ENCODE measurements at regions not wholly inside any gene's neighbourhood (a gene's known extent, or its start where the extent isn't known, plus 50 kb on each side); places are given as distances from the start of the nearest gene placed in this dataset.

GRCh38 chr1:222306011-222306410 is 241.9 kb downstream of the HHIPL2 start:
- no peak for DNase-seq (ENCODE audit: extremely low read depth, low read depth)

- DNase-seq (ENCODE audit: extremely low read depth, low read depth): no peak
These were observed 246.3 kb downstream of the HHIPL2 start for GRCh38 chr1:222301652-222302051.

DNA sequence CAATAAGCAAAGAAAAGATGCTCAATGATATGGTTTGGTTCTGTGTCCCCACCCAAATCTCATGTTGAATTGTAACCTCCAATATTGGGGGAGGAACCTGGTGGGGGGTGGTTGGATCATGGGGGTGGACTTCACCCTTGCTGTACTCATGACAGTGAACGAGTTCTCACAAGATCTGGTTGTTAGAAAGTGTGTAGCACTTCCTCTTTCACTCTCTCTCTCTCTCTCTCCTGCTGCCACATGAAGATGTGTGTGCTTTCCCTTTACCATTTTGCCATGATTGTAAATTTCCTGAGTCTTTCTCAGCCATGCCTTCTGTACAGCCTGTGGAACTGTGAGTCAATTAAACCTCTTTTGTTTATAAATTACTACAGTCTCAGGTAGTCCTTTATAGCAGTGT is 248.4 kb downstream of the HHIPL2 start:
- DNase-seq (ENCODE audit: extremely low read depth, low read depth): no peak

GRCh38 chr1:222290866-222291265 is 257.0 kb downstream of the HHIPL2 start:
- DNase-seq (ENCODE audit: extremely low read depth, low read depth): no peak

DNA sequence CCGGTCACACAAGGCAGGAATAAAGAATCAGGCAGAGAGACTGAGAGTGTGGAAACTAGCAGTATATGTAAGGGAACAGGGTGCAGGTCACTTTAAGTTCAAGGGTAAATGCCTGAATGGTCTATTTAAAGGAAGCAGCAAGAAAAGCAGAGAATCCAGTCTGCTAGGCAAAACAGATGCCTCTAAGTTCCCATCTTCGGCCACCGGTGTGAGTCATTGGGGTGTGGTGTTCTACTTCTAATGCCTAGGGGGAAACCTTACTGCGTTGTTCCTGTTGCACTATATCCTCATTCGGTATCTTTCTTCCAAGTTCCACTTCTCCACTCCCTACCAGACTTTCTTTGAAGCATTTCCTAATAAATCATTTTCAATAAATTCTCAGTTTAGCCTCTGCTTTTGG is 259.9 kb downstream of the HHIPL2 start:
- DNase-seq (ENCODE audit: extremely low read depth, low read depth): no peak

GRCh38 chr1:222286011-222286410 is 261.9 kb downstream of the HHIPL2 start:
- DNase-seq (ENCODE audit: extremely low read depth, low read depth): no peak

DNA sequence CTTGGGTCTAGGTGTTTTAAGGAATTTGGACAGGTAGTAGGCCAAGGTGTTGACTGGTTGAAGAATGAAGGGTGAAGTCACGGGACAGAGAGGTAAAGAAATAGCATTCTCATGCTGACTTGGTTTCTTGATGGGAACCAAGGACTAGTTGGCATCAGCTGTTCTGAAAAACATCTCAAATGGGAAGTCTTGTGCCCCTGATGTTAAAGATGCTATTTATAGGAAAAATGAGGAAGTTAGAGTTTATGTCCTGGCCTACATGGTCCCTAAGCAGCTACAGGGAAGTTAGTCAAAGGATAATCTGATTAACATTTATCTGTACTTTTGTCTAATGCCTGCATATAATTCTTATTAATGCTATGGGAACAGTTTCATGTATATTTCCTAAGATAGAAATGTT is 262.4 kb downstream of the HHIPL2 start:
- no peak for DNase-seq (ENCODE audit: extremely low read depth, low read depth)

DNA sequence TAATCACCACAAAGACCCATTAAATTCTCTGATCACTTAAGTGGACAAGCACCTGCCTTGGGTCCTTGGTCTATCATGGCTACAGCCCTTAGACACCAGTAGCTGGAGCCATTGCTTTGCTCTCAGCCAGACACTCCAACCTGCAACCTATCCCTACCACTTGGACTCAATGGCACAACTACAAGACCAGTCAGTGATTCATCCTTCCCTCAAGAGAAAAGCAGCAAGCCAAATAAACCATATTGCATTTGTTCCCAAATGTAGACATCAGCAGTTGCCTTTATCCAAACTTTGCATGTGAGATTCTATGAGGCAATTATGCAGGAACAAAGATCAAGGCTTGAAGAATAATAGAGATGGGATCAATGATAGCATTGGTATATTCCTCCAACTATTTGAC is 263.4 kb downstream of the HHIPL2 start:
- DNase-seq (ENCODE audit: extremely low read depth, low read depth): no peak

DNA sequence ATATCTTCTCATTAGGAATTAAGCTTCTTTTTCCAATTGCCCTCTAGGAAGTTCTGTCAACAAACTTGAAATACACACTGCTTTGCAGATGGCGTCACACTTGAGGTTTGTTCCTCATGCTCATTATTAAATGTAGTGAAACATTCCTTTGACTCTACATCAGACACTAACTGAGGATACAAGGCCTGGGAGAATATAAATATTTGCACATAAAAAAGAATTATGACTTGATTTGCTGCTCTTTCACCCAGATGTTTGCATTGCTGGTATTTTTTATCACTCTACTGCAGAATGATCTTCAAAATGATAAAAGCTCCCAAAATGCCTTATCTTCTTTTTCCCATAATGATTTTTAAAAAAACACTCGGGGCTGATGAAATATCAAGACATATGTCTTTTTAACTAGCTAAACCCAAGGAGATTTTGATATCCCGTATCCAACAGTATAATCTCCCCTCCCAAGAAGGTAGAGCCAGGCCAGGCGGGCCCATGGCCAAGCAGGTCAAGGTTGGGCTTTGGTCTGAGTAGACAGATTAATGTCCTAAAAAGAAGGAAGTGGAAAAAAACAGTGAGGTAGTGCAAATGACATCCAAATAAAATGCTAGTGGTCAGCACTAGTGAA is 264.6 kb downstream of the HHIPL2 start:
- DNase-seq (ENCODE audit: extremely low read depth, low read depth): no peak

- DNase-seq (ENCODE audit: extremely low read depth, low read depth): no peak
These were observed 268.3 kb downstream of the HHIPL2 start for GRCh38 chr1:222279591-222279990.

- DNase-seq (ENCODE audit: extremely low read depth, low read depth): no peak
These were observed 269.4 kb downstream of the HHIPL2 start for GRCh38 chr1:222278501-222278900.

- no peak for DNase-seq (ENCODE audit: extremely low read depth, low read depth)
These were observed 272.0 kb downstream of the HHIPL2 start for GRCh38 chr1:222275729-222276465.

DNA sequence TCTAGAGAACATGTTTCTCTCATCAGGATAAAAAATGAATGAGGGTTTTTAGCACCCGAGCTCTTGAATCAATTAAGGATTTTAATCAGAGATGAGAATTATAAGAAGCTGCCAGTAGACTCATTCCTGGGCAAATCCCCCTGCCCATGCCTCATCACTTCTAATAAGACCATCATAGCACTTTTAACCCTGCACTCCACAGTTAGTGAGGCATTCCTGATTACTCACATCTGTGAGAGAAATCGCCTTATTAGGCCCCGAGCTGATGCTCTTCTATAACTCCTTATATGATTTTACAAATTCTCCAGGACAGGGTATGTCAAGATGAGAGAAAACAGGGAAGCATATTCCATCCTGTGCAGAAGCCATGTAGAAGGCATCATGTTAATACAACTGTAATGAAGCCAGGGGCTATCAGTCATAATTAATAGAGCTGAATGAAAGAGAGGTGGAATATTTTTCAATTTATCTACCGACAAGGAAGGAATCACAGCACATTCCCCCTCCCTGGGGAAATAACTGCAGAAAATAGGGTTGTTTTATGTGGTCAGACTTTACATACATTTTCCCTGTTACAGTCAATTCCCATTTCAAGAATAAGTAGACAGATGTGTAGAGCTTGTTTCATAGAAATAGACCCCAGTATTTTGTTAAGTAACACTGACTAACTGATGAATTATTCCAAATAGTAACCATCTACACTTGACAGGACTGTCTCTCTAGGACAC is 272.7 kb downstream of the HHIPL2 start:
- no peak for DNase-seq (ENCODE audit: extremely low read depth, low read depth)

DNA sequence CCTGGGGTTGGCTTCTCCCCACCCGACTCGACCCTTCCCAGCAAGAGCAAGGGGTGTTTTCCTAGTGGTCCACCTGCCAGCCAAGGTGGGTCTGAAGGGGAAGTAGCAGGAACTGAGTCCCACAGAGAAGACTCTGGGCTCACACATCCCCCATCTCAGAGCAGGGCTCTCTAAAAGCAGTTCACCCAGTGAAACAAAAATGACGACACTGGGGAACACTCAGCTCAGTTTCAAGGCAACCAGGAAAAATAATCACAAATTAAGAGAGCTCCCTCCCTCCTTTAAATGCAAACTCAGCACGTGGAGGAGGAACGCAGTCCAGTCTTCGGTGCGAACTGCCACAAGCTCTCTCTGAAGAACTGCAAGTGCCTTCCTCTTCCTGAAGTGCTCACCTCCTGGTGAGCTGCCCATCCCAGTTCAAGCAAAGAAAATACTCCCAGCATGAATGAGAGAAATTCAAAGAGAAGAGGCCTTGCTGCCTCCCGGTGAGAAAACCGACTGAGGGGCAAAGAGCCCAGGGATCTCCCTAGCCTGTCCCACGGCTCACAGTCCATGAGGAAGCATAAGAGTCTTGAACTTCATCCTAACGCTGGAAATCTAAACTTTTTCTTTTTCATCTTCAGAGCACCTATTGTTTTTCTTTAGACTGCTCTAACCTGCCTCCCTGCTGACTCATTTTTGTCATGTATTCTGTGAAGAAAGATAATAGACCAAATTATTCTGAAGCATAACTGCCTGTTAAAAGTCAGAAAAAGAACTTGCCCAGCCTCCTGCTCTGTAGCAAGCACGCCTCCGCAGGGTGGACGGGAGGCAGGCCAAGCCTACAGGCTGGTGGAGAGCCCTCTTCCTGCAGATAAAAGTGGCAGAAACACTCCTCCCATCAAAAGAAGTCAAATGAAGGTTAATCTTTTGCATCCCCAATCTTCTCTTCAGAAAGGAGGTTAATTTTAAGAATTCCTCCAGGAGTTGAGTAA is 281.4 kb downstream of the HHIPL2 start:
- DNase-seq (ENCODE audit: extremely low read depth, low read depth): no peak

GRCh38 chr1:222263791-222264190 is 284.1 kb downstream of the HHIPL2 start:
- DNase-seq (ENCODE audit: extremely low read depth, low read depth): no peak

DNA sequence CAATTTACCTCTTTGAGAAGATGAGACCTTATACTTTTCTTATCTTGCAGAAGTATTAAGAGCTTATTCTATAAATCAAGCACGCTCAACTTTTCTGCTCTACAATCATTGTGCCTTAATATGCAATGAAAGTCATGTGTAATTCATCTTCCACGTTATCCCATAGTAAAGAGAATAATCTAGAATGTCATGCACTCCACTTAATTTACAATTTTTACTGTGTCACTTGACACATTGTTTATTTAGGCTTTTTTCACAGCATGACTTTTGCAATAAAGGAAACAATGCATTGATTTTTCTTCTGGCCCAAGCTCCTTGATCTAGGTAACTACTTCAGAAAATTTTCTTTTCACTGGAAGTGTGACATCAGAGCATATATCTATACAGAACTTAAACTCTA is 290.9 kb downstream of the HHIPL2 start:
- DNase-seq (ENCODE audit: extremely low read depth, low read depth): no peak

DNA sequence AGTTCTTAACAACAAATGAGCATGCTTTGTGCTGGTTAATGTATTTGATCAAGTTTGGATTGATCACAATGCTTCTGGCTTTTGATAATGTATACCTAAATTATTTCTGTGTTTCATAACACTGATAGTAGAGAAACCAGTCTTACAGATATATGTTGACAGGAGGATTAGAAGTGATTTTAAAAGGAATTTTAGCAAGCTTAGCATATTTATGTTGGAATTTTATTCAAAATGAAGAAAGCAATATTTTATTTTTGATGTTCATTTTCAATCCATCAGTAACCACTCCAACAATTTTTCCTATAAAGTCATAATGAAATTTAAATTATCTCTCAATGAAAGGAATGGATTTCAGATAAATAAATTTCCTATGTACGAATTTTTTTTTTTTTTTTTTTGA is 291.8 kb downstream of the HHIPL2 start:
- no peak for DNase-seq (ENCODE audit: extremely low read depth, low read depth)

DNA sequence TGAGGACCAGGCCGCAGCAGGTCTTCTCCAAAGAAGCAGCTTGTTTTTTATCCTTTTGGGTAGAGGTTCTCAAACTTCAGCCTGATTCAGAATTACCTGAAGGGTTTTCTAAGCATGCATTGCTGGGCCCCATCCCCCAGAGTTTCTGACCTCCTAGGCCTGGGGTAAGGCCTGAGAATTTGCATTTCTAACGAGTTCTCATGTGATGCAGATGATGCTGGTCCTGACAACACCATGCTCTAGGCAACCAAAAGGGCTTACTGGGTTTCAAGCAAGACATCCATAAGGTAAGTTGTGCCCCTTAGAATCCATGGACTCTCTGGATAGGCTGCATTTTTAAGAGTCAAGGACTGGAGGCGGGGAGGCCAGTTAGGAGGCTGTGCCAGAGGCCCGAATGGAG is 295.1 kb downstream of the HHIPL2 start:
- DNase-seq (ENCODE audit: extremely low read depth, low read depth): no peak

GRCh38 chr1:222251847-222252246 is 296.1 kb downstream of the HHIPL2 start:
- DNase-seq (ENCODE audit: extremely low read depth, low read depth): no peak

DNA sequence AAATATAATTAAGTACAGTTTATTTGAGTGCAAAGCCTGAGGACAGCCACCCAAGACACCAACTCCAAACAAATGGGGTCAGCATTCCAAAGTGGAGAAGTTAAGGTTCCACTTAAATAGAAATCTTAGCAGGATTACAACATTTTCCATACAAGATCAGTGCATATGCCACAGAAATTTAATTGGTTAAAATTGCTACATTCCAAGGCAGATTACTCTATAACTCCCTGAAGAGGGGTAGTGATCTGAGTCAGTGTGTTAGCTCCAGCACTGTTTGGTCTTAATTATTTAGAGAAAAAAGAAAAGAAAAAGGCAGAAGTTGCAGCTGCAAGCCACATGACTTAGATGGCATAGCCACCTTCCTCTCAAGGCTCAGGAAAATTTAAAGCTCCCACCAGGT is 297.5 kb downstream of the HHIPL2 start:
- no peak for DNase-seq (ENCODE audit: extremely low read depth, low read depth)

DNA sequence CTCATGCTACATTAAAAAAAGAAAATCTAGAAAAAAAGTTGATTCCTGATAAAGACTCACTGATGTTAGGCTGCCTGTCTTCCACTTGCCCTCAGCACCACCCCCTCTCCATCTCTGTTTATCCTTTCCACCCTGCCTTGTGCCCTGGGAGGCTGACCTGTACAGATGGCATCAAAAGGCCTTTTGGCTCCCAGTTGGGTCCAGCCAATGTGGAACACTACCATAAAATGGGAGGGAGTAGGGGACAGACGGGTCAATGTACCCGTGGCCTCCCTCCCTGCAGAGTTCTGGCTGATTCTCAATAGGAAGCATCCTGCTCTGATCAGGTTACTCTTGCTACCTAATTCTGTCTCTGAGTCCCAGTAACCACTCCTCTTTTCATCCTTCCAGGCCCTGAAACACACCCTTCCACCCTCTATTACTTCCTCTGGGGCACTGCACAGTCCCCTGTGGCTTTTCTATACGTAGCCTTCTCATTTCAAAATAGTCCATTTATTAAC is 300.0 kb downstream of the HHIPL2 start:
- DNase-seq (ENCODE audit: extremely low read depth, low read depth): no peak

Data from NCI-H460 (cell line).